Liver (tissue), 8 donors: ENCODE measurements at regions not wholly inside any gene's neighbourhood (a gene's known extent, or its start where the extent isn't known, plus 50 kb on each side); places are given as distances from the start of the nearest gene placed in this dataset.

Source experiments
- DNase-seq: peaks from one replicate; pipeline ENCODE4 v3.0.0-alpha.2; 2017; ENCODE audit warnings: low spot score
- H3K27ac ChIP-seq, 2 donors: one replicate each; pipeline ENCODE4 v1.7.0; 2013; ENCODE audit warnings: inconsistent platforms in 2 of 2, low read length in 2 of 2, control low read depth in 1 of 2, low read depth in 1 of 2, mild to moderate bottlenecking in 1 of 2
- H3K27me3 ChIP-seq, 4 donors: one replicate each; pipeline versions ENCODE4 v1.6.1 to v1.7.0; 2013; ENCODE audit warnings: low read length in 3 of 4, inconsistent platforms in 1 of 4, mild to moderate bottlenecking in 1 of 4, moderate library complexity in 1 of 4; ENCODE audit not compliant: control insufficient read depth in 4 of 4, insufficient read depth in 4 of 4
- H3K36me3 ChIP-seq, 4 donors: one replicate each; pipeline versions ENCODE4 v1.6.1 to v1.7.0; 2013; ENCODE audit warnings: low read length in 3 of 4, mild to moderate bottlenecking in 3 of 4, low read depth in 1 of 4, moderate library complexity in 1 of 4; ENCODE audit not compliant: control insufficient read depth in 4 of 4, insufficient read depth in 3 of 4
- H3K4me1 ChIP-seq, 4 donors: one replicate each; pipeline versions ENCODE4 v1.6.1 to v1.7.0; 2013; ENCODE audit warnings: low read length in 3 of 4, mild to moderate bottlenecking in 3 of 4, moderate library complexity in 1 of 4; ENCODE audit not compliant: control insufficient read depth in 4 of 4, insufficient read depth in 4 of 4
- H3K4me3 ChIP-seq, 3 donors: one replicate each; pipeline versions ENCODE4 v1.6.1 to v1.7.0; 2013; ENCODE audit warnings: low read length in 3 of 3, control low read depth in 1 of 3, low read depth in 1 of 3, mild to moderate bottlenecking in 1 of 3
- H3K9ac ChIP-seq, 2 donors: one replicate each; pipeline ENCODE4 v1.7.0; 2013; ENCODE audit warnings: low read length in 2 of 2, mild to moderate bottlenecking in 2 of 2, moderate library complexity in 2 of 2, control low read depth in 1 of 2, low read depth in 1 of 2
- H3K9me3 ChIP-seq, 4 donors: one replicate each; pipeline versions ENCODE4 v1.6.1 to v1.7.0; 2013; ENCODE audit warnings: low read length in 3 of 4; ENCODE audit not compliant: control insufficient read depth in 4 of 4
- EGR1 ChIP-seq, 2 donors: IDR thresholded peaks; 2 replicates each; pipeline ENCODE4 v1.6.1; 2016 to 2018; ENCODE audit warnings: antibody characterized with exemption in 2 of 2, low read depth in 2 of 2
- FOXA1 ChIP-seq: IDR thresholded peaks from 2 replicates; pipeline ENCODE4 v1.6.1; 2016; ENCODE audit warnings: antibody characterized with exemption
- FOXA2 ChIP-seq: IDR thresholded peaks from 2 replicates; pipeline ENCODE4 v1.6.1; 2016; ENCODE audit warnings: antibody characterized with exemption
- HNF4A ChIP-seq, 2 donors: conservative IDR thresholded peaks; 2 replicates each; pipeline ENCODE4 v1.6.1; 2016; ENCODE audit warnings: antibody characterized with exemption in 2 of 2, mild to moderate bottlenecking in 2 of 2
- HNF4G ChIP-seq: IDR thresholded peaks from 2 replicates; pipeline ENCODE4 v1.6.1; 2016; ENCODE audit warnings: antibody characterized with exemption
- JUND ChIP-seq, 2 donors: IDR thresholded peaks; 2 replicates each; pipeline ENCODE4 v1.6.1; 2016; ENCODE audit warnings: antibody characterized with exemption in 2 of 2
- RAD21 ChIP-seq, 2 donors: IDR thresholded peaks; 2 replicates each; pipeline ENCODE4 v1.6.1; 2016; ENCODE audit warnings: antibody characterized with exemption in 2 of 2, mild to moderate bottlenecking in 2 of 2
- RXRA ChIP-seq, 2 donors: IDR thresholded peaks; 2 replicates each; pipeline ENCODE4 v1.6.1; 2017 to 2018; ENCODE audit warnings: antibody characterized with exemption in 2 of 2, mild to moderate bottlenecking in 1 of 2
- SP1 ChIP-seq: IDR thresholded peaks from 2 replicates; pipeline ENCODE4 v1.6.1; 2018; ENCODE audit warnings: antibody characterized with exemption, mild to moderate bottlenecking
- TAF1 ChIP-seq: conservative IDR thresholded peaks from 2 replicates; pipeline ENCODE4 v1.6.1; 2016; ENCODE audit warnings: antibody characterized with exemption, mild to moderate bottlenecking
- YY1 ChIP-seq: IDR thresholded peaks from 2 replicates; pipeline ENCODE4 v1.6.1; 2016; ENCODE audit warnings: antibody characterized with exemption, mild to moderate bottlenecking
- WGBS: extraction: QIAGEN DNeasy Blood & Tissue Kit; methylation state at CpG from one replicate; pipeline ENCODE4 v1.1.7; 2013; 5-methylcytosine and 5-hydroxymethylcytosine counted together
- TF ChIP-seq, protein P1 (sequence below): IDR thresholded peaks from 2 replicates; pipeline ENCODE4 v1.6.1; 2016; ENCODE audit warnings: antibody characterized with exemption
- TF ChIP-seq, protein P2 (sequence below): fragments of 150-350 bp; IDR thresholded peaks from 2 replicates; pipeline ENCODE4 v1.5.1; 2017; ENCODE audit warnings: improper control_type of control experiment, low read depth, low read length; ENCODE audit not compliant: missing input control
- TF ChIP-seq, protein P3 (sequence below): IDR thresholded peaks from 2 replicates; pipeline ENCODE4 v1.6.1; 2016; ENCODE audit warnings: antibody characterized with exemption
- TF ChIP-seq, protein P4 (sequence below): IDR thresholded peaks from 2 replicates; pipeline ENCODE4 v1.6.1; 2016; ENCODE audit warnings: antibody characterized with exemption, mild to moderate bottlenecking
- donor health status: healthy.
- donor health status: healthy.
- donor health status: healthy.
- donor health status: healthy.
- donor health status: healthy.

DNA sequence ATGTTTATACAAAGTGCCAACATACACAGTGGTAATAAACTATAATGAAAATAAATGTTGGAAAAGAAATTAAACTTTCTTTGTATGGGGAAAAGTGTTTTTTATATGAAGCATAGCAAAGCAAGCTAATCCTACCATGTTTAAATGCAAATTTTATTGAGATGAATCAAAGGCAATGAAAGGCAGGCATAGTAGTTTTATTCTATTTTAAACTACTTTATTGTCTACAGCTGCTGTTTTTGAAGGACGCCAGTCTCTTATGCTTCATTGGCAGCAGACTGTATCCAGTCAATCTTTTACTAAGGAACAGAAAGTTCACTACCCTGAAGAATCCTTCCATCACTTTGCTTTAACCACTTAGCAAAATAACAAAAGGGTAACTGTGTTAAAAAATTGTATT, 761.0 kb downstream of the ROBO2 start:
- Histone ChIP-seq H3K9ac (no peak overlapping the region), H3K27ac (no peak overlapping the region), H3K4me1 (no peaks in the 10 kb centered on the region), H3K27me3 (no peaks in the 10 kb centered on the region), H3K9me3 (no peaks in the 10 kb centered on the region), H3K36me3 (no peaks in the 10 kb centered on the region), H3K4me3 (no peak overlapping the region)
- TF ChIP-seq SP1: no peak
- TF ChIP-seq, protein P1, sequence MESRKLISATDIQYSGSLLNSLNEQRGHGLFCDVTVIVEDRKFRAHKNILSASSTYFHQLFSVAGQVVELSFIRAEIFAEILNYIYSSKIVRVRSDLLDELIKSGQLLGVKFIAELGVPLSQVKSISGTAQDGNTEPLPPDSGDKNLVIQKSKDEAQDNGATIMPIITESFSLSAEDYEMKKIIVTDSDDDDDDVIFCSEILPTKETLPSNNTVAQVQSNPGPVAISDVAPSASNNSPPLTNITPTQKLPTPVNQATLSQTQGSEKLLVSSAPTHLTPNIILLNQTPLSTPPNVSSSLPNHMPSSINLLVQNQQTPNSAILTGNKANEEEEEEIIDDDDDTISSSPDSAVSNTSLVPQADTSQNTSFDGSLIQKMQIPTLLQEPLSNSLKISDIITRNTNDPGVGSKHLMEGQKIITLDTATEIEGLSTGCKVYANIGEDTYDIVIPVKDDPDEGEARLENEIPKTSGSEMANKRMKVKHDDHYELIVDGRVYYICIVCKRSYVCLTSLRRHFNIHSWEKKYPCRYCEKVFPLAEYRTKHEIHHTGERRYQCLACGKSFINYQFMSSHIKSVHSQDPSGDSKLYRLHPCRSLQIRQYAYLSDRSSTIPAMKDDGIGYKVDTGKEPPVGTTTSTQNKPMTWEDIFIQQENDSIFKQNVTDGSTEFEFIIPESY: no peak
- no peak for DNase-seq
- 72% methylated on average over 1 of the region's 1 CpG for WGBS

DNA sequence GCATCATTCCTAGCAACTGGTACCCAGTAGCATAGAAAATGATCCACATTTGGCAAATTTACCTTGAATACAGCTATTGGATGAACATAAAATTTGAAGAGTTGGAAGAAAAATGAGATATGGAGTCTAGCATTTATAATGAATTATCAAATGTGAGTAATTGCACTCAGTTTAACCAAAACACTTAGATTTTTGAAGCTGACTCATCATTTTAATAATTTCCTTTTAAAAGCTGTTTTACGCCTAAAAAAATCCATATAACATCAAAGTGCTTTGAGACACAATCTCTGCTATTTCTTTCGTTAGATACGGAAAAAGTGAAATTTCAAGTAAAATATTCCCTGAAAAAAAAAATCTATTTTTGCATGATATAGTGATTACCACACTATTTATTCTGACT, 767.4 kb downstream of the ROBO2 start:
- 90% methylated on average over 3 of the region's 3 CpGs for WGBS
- no peaks in the 10 kb centered on the region for H3K27me3 ChIP-seq
- H3K4me1 ChIP-seq: no peaks in the 10 kb centered on the region
- no peak overlapping the region for H3K27ac ChIP-seq
- no peak overlapping the region for H3K4me3 ChIP-seq
- no peaks in the 10 kb centered on the region for H3K36me3 ChIP-seq
- no peaks in the 10 kb centered on the region for H3K9me3 ChIP-seq
- no peak overlapping the region for H3K9ac ChIP-seq
- DNase-seq: no peak
- TF ChIP-seq JUND (IDR thresholded peaks at IDR 0.05) (no peak), FOXA2 (no peak), EGR1 (IDR thresholded peaks at IDR 0.05; ENCODE audit: low read depth in 2 of 2) (no peak), TAF1 (no peak), HNF4A (conservative IDR thresholded peaks at IDR 0.05) (no peak)
- TF ChIP-seq, protein P2, sequence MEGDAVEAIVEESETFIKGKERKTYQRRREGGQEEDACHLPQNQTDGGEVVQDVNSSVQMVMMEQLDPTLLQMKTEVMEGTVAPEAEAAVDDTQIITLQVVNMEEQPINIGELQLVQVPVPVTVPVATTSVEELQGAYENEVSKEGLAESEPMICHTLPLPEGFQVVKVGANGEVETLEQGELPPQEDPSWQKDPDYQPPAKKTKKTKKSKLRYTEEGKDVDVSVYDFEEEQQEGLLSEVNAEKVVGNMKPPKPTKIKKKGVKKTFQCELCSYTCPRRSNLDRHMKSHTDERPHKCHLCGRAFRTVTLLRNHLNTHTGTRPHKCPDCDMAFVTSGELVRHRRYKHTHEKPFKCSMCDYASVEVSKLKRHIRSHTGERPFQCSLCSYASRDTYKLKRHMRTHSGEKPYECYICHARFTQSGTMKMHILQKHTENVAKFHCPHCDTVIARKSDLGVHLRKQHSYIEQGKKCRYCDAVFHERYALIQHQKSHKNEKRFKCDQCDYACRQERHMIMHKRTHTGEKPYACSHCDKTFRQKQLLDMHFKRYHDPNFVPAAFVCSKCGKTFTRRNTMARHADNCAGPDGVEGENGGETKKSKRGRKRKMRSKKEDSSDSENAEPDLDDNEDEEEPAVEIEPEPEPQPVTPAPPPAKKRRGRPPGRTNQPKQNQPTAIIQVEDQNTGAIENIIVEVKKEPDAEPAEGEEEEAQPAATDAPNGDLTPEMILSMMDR: no peak
- TF ChIP-seq, protein P3, sequence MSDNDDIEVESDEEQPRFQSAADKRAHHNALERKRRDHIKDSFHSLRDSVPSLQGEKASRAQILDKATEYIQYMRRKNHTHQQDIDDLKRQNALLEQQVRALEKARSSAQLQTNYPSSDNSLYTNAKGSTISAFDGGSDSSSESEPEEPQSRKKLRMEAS: no peak

DNA sequence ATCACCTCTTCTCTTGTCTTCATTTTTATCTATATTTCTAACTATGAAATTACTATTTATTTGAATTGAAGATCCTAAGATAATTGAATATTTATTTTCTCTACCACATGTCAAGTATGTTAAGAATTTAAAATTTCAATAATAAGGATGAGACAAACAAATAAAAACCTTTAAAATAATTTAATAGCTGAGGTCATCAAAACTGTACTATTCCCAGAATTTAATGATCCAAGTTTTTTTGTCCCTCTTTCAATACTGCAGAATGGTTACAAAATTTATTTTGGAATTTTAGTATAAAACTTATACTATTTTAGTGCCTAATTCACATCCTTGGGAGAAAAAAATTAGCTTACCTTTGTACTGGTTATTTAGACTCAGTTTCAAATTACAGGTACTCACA, 774.9 kb downstream of the ROBO2 start:
- H3K27ac ChIP-seq: no peak overlapping the region
- no peaks in the 10 kb centered on the region for H3K27me3 ChIP-seq
- no peak for DNase-seq
- no peak overlapping the region for H3K4me3 ChIP-seq
- H3K9me3 ChIP-seq: no peaks in the 10 kb centered on the region
- no peak overlapping the region for H3K9ac ChIP-seq
- no peaks in the 10 kb centered on the region for H3K4me1 ChIP-seq
- H3K36me3 ChIP-seq: no peaks in the 10 kb centered on the region
- TF ChIP-seq, protein P1: no peak
- TF ChIP-seq, protein P3: no peak
- TF ChIP-seq YY1: no peak
- TF ChIP-seq, protein P2: no peak
- TF ChIP-seq, protein P4, sequence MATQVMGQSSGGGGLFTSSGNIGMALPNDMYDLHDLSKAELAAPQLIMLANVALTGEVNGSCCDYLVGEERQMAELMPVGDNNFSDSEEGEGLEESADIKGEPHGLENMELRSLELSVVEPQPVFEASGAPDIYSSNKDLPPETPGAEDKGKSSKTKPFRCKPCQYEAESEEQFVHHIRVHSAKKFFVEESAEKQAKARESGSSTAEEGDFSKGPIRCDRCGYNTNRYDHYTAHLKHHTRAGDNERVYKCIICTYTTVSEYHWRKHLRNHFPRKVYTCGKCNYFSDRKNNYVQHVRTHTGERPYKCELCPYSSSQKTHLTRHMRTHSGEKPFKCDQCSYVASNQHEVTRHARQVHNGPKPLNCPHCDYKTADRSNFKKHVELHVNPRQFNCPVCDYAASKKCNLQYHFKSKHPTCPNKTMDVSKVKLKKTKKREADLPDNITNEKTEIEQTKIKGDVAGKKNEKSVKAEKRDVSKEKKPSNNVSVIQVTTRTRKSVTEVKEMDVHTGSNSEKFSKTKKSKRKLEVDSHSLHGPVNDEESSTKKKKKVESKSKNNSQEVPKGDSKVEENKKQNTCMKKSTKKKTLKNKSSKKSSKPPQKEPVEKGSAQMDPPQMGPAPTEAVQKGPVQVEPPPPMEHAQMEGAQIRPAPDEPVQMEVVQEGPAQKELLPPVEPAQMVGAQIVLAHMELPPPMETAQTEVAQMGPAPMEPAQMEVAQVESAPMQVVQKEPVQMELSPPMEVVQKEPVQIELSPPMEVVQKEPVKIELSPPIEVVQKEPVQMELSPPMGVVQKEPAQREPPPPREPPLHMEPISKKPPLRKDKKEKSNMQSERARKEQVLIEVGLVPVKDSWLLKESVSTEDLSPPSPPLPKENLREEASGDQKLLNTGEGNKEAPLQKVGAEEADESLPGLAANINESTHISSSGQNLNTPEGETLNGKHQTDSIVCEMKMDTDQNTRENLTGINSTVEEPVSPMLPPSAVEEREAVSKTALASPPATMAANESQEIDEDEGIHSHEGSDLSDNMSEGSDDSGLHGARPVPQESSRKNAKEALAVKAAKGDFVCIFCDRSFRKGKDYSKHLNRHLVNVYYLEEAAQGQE: no peak
- no peak for TF ChIP-seq HNF4G
- no peak for TF ChIP-seq RXRA (IDR thresholded peaks at IDR 0.05)
- TF ChIP-seq EGR1 (IDR thresholded peaks at IDR 0.05; ENCODE audit: low read depth in 2 of 2): no peak
- TF ChIP-seq TAF1: no peak
- no peak for TF ChIP-seq RAD21 (IDR thresholded peaks at IDR 0.05)
- no peak for TF ChIP-seq JUND (IDR thresholded peaks at IDR 0.05)
- no peak for TF ChIP-seq FOXA1
- no peak for TF ChIP-seq HNF4A (conservative IDR thresholded peaks at IDR 0.05)
